HG03575 (cell line): ENCODE measurements at regions not wholly inside any gene's neighbourhood (a gene's known extent, or its start where the extent isn't known, plus 50 kb on each side); places are given as distances from the start of the nearest gene placed in this dataset.

Experiments
- ATAC-seq: cut with Tn5 transposase; IDR thresholded peaks from one replicate; pipeline ENCODE4 v1.9.1; 2021; ENCODE audit not compliant: unreplicated experiment, insufficient number of reproducible peaks, low FRiP score; ENCODE audit errors: extremely low read depth

- no peak for ATAC-seq
Measured at GRCh38 chr10:36183056-36183455, 541.0 kb upstream of the FZD8 start.

DNA sequence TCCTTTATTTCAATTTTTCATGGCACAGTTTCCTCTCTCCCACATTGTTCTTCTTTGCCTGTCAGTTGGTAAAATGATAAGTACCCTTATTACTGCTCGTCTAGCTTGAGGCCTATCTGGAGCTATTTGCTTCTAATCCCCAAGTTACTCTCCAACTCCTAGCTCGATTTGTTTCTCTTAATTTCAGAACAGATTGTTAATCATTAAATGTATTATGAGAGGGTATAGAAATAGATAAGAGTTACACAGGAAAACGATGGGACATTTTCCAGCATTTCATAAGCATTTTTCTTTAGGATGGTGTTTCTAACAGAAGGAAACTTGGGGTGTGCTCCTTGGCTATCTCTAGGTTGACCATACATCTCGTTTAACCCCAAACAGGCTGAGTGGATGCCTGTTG lies 540.5 kb upstream of the FZD8 start:
- ATAC-seq: no peak

DNA sequence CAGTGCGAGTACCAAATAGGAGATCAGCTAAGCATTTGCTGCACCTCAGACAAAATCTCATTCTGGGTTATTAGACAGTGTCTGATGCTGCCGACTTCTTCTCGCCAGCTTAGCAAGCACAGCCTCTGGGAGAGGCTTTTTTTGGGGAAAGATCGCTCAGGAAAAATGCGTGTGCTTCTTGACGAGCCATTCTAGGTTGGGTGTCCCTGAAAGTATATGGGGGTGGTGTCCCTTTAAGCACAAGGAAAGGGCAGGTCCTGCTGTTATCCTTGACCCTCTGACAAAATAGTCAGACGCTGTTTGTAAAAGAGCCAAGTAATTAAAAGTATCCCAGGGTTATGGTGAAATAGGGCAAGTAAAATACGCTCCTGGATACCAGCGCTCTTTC lies 540.1 kb upstream of the FZD8 start:
- no peak for ATAC-seq

GRCh38 chr10:36181426-36182178 lies 539.5 kb upstream of the FZD8 start:
- ATAC-seq: no peak

- ATAC-seq: no peak
Measured at GRCh38 chr10:36178616-36179015, 536.5 kb upstream of the FZD8 start.

DNA sequence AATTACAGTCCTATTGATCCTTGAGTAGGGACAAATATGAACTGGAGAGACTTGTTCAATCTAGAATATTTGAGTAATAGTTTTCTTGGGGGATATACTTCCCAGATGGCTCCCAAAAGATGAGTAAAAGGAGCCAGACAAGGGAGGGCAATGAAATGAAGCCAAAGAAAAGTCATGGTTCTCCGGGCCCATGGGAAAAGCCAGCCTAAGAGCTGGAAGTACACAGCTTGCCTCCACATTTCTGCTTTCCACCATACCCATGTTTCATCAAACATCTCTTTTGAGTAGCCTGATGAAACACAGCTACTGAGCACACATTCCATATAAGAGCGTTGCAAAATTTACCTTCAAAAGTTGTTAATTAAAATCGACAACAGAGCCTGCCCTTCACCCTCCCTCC lies 535.0 kb upstream of the FZD8 start:
- no peak for ATAC-seq

DNA sequence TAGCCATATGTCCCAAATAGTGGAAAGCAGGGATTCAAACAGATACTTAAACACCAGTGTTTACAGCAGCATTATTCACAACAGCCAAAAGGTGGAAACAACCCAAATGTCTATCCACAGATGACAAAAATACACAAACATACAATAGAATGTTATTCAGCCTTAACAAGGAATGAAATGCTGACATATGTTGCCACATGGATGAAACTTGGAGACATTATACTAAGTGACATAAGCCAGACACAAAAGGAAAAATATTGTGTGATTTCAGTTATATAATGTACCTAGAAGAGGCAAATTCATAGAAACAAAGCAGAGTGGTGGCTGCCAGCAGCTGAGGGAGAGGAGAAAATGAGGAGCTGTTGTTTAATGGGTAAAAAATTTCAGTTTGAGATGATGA lies 533.9 kb upstream of the FZD8 start:
- no peak for ATAC-seq

DNA sequence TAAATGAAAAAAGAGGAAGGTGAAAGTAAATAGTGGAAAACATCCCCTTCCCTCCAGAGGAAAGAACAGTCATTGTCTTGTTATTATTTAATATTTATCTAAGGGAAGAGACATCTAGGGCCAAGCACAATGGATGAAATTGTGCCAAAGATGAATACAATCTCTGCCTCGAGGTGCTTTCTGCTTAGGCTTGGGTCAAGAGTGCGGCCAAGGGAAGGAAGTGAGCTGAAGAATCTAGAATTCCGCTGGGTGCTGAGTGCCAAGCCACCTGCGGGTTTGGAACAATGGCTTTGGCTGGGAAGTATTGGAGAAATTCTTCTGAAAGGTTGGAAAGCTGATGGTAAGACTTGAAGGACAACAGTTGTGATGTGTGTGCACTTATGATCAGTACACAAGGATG lies 531.3 kb upstream of the FZD8 start:
- ATAC-seq: no peak

DNA sequence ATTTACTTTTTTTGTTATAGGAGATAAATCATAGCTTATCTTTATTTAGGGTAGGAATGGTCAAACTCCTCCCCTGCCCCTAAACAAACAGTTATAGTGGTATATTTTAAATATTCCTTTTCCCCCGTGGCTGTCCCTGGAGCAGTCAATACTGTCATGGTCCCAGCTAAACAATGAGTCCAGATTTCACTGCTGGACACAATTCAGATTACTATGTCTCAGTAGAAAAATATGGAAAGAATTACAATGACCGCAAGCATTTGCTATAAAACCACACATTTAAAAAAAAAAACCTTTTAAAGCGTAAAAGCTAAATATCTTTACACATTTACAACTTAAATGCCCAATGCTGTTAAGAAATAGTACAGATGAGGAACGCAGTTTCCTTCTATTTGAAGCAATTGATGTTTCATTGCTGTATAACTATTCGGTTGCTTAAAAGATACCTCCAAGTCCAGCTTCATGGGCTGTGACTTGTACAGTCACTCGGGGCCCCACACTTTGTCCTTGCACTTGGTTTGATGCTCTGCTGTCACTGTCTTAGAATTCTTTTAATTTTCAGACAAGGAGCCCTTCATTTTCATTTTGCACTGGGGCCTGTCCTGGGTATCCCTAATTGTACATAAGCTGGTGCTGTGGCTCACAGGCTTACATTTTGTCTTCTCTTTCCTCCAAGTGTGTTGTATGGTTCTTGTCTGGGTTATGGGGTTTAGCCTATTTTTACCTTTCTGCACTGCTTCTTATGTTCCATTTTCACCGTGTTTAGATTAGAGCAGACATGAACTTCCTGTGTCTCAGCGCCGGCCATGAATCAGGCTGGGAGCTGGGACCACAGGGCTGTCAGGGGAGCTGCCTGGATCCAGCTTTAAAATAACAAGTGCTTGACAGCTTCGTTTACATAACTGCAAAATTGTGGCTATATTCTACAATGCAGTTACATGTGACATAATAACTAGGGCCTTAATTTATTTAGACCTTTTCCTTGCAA lies 530.2 kb upstream of the FZD8 start:
- ATAC-seq: no peak

- no peak for ATAC-seq
Measured at GRCh38 chr10:36171556-36171952, 529.5 kb upstream of the FZD8 start.

GRCh38 chr10:36170943-36171501 lies 528.9 kb upstream of the FZD8 start:
- no peak for ATAC-seq

GRCh38 chr10:36170142-36170719 lies 528.1 kb upstream of the FZD8 start:
- ATAC-seq: no peak

- ATAC-seq: no peak
Measured at GRCh38 chr10:36168777-36169176, 526.7 kb upstream of the FZD8 start.

DNA sequence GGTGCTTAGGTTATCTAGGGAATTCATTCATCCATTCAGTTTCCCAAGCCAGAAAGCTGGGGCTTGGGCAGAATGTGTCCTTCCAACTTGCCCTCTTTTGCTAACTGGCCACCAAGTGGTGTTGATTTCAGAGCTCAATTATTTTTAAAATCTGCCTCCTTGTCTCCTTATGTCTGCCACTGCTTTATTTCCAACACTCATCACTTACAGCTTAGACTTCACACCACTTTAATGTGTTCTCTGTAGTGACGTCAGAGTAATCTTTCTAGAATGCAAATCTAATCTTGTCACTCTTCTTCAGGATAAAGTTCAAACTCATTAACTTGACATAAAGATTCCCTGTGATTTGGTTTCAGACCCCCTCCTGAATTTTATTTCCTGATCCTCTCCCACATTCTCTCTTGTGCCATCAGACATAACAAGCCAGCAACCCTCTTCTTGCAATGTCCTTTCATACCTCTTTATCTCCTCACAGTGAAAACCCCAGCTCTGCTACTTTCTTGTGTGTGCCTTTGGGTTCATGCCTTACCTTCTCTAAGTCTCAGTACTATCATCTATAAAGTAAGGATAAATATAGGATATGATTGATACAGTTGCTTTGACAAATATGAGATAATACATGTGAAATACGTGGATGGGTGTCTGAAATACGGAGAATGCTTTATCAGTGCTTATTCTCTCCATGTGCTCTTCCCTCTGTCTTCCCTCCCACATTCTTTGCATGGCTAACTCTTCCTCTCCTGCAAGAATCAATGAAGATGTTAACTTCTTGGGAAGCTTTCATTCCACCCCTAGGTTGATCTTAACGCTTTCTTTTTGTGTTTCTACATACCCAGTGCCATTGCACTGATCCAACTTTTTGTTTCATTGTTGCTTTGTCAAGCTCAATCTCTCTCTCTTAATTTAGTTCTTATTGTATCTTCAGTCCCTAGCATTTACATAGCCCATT lies 522.7 kb upstream of the FZD8 start:
- no peak for ATAC-seq

- no peak for ATAC-seq
Measured at GRCh38 chr10:36163827-36164226, 521.7 kb upstream of the FZD8 start.

DNA sequence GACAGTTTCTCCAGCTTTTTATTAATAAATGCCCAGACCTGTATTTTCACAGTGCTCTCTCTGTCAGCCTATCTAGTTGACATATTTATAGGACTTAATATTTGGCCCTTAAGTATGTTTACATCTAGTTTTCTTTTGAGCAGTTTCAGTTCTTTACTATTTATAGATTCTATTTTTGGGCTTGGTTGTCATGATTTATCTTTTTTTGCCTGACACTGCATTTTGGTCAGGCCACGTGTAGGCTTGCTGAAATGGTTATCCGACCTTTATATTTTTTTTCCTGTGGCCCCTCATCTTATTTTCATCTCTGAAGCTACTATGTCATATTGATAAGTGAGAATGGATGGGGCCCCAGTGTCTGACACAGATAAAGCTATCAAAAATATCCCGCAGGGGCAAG lies 515.4 kb upstream of the FZD8 start:
- no peak for ATAC-seq

- ATAC-seq: no peak
Measured at GRCh38 chr10:36148207-36148606, 506.1 kb upstream of the FZD8 start.

GRCh38 chr10:36147529-36147928 lies 505.4 kb upstream of the FZD8 start:
- ATAC-seq: no peak
